ENCODE measurements at regions not wholly inside any gene's neighbourhood (a gene's known extent, or its start where the extent isn't known, plus 50 kb on each side); places are given as distances from the start of the nearest gene placed in this dataset.

DNA sequence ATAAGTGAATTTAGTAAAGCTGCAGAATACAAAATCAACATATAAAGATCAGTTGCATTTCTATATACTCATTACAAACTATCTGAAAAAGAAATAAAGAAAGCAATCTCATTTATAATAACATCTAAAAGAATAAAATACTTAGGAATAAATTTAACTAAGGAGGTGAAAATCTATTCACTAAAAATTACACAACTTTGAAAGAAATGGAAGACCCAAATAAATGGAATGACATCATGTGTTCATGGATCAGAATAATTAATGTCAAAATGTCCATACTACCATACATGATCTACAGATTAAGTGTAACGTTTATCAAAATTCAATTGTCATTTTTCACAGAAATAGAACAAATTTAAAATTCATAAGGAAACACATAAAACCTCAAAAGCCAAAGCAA lies 194.9 kb downstream of the TINAG start:
- no peak overlapping the region for H3K27ac ChIP-seq
- TF ChIP-seq, protein P1, sequence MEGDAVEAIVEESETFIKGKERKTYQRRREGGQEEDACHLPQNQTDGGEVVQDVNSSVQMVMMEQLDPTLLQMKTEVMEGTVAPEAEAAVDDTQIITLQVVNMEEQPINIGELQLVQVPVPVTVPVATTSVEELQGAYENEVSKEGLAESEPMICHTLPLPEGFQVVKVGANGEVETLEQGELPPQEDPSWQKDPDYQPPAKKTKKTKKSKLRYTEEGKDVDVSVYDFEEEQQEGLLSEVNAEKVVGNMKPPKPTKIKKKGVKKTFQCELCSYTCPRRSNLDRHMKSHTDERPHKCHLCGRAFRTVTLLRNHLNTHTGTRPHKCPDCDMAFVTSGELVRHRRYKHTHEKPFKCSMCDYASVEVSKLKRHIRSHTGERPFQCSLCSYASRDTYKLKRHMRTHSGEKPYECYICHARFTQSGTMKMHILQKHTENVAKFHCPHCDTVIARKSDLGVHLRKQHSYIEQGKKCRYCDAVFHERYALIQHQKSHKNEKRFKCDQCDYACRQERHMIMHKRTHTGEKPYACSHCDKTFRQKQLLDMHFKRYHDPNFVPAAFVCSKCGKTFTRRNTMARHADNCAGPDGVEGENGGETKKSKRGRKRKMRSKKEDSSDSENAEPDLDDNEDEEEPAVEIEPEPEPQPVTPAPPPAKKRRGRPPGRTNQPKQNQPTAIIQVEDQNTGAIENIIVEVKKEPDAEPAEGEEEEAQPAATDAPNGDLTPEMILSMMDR (conservative IDR thresholded peaks at IDR 0.05) = no peak
- no peak for TF ChIP-seq ZFX (IDR thresholded peaks at IDR 0.05)

DNA sequence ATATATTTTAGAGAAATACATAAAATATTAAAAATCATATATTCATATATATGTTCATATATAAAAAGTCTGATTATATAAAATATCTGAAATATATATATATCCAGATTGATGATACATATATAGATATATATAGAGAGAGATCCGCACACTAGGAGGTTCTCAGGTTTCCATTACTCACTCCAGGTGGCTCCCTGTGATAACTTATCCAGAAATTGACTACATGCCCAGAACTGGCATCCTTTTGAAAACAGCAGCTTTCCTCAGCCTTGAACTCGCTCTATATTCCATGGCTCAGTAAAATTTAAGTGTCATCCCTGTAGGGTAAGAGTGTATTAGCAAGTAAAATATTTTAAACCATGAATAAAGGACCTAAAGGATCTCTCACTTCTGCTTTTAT lies 206.8 kb downstream of the TINAG start:
- TF ChIP-seq, protein P1 (conservative IDR thresholded peaks at IDR 0.05) = no peak
- TF ChIP-seq ZFX (IDR thresholded peaks at IDR 0.05) = no peak
- H3K27ac ChIP-seq = no peak overlapping the region

DNA sequence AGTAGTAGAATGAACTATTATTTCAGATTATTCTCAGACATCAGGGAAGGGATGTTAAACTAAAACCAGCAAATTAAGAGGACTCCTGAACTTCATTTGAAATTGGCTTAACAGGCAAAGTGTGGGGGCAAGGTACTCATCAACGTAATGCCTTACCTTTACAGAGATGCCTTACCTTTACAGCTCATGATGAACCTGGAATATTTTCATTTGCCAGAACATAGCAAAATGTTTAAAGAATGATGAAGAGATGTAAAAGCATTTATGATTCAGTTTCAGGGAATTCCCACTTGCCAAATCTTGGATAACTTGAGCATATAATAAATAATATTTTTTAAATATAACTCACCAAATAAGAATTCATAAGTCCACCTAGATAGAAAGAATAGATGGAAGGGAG lies 207.5 kb downstream of the TINAG start:
- H3K27ac ChIP-seq = no peak overlapping the region
- TF ChIP-seq, protein P1 (conservative IDR thresholded peaks at IDR 0.05) = no peak
- TF ChIP-seq ZFX (IDR thresholded peaks at IDR 0.05) = no peak

DNA sequence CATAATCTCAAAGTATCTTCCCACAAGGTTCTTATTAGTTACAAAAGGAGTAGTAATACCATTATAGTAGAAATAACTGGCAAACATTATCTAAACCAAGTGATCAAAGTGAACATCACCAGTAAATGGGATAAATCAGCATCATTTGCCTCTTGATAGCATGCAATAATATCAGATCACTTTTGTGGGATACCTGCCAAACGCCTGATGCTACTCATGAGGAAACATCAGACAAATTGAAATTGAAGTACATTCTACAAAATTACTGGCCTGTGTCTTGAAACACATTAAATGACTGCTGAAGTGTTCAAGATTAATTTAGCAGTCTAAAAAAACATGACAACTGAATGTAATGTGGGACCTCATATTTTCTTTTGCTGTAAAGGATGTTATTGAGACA lies 208.1 kb downstream of the TINAG start:
- no peak overlapping the region for H3K27ac ChIP-seq
- no peak for TF ChIP-seq ZFX (IDR thresholded peaks at IDR 0.05)
- TF ChIP-seq, protein P1 (conservative IDR thresholded peaks at IDR 0.05) = no peak

GRCh38 chr6:54519161-54519560 lies 210.9 kb downstream of the TINAG start:
- no peak for TF ChIP-seq ZFX (IDR thresholded peaks at IDR 0.05)
- TF ChIP-seq, protein P1 (conservative IDR thresholded peaks at IDR 0.05) = no peak
- no peak overlapping the region for H3K27ac ChIP-seq

DNA sequence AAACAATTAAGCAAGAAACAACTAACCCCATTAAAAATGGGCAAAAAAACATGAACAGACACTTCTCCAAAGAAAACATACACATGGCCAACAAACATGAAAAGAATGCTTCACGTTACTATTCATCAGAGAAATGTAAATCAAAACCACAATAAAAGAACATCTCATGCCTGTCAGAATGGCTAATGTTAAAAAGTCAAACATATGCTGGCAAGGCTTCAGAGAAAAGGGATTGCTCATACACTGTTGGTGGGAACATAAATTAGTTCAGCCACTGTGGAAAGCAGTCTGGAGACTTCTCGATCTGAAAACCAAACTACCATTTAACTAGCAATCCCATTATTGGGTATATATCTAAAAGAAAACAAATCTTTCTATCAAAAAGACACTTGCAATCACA lies 217.5 kb downstream of the TINAG start:
- TF ChIP-seq, protein P1 (conservative IDR thresholded peaks at IDR 0.05) = no peak
- no peak for TF ChIP-seq ZFX (IDR thresholded peaks at IDR 0.05)
- no peak overlapping the region for H3K27ac ChIP-seq

- TF ChIP-seq ZFX (IDR thresholded peaks at IDR 0.05) = no peak
- TF ChIP-seq, protein P1 (conservative IDR thresholded peaks at IDR 0.05) = no peak
- H3K27ac ChIP-seq = no peak overlapping the region
Measured at GRCh38 chr6:54533567-54533966, 225.3 kb downstream of the TINAG start.
